Neural progenitor cell (in vitro differentiated cells): ENCODE measurements at regions not wholly inside any gene's neighbourhood (a gene's known extent, or its start where the extent isn't known, plus 50 kb on each side); places are given as distances from the start of the nearest gene placed in this dataset.

Experiments used
- CTCF ChIP-seq: fragments of 200-600 bp; sonication (generic); IDR thresholded peaks from 2 replicates; pipeline ENCODE4 v1.5.1; 2017; ENCODE audit warnings: antibody characterized with exemption, mild to moderate bottlenecking
- EZH2 ChIP-seq: fragments of 200-600 bp; sonication (generic); IDR thresholded peaks from 2 replicates; pipeline ENCODE4 v1.6.1; 2017; ENCODE audit warnings: antibody characterized with exemption, mild to moderate bottlenecking, moderate library complexity
- EZH2phosphoT487 ChIP-seq: fragments of 200-600 bp; sonication (generic); IDR thresholded peaks from 2 replicates; pipeline ENCODE4 v1.6.1; 2017; ENCODE audit warnings: antibody characterized with exemption

- TF ChIP-seq CTCF (no peak), EZH2 (no peak), EZH2phosphoT487 (no peak)
These were observed 64.8 kb upstream of the SPTLC1 start for GRCh38 chr9:92180002-92180400.
